GM23248 (cell line): ENCODE measurements at regions not wholly inside any gene's neighbourhood (a gene's known extent, or its start where the extent isn't known, plus 50 kb on each side); places are given as distances from the start of the nearest gene placed in this dataset.

Experiments used
- DNase-seq: peaks from one replicate; pipeline ENCODE4 v3.0.0-alpha.2; 2015
- H2AFZ ChIP-seq: fragments of 200-600 bp; sonication (generic); 2 replicates; pipeline ENCODE4 v1.6.1; 2016; ENCODE audit warnings: antibody characterized with exemption
- H3F3A ChIP-seq: fragments of 200-600 bp; sonication (generic); 2 replicates; pipeline ENCODE4 v1.6.1; 2016; ENCODE audit warnings: mild to moderate bottlenecking, antibody characterized with exemption, mixed run types; ENCODE audit not compliant: insufficient read depth
- H3K27ac ChIP-seq: fragments of 200-600 bp; sonication (generic); 2 replicates; pipeline ENCODE4 v1.5.1; 2016; ENCODE audit warnings: mild to moderate bottlenecking
- H3K27me3 ChIP-seq: fragments of 200-600 bp; sonication (generic); replicated peaks from 2 replicates; pipeline ENCODE4 v1.6.1; 2016; ENCODE audit warnings: mild to moderate bottlenecking; ENCODE audit not compliant: insufficient read depth
- H3K36me3 ChIP-seq: fragments of 200-600 bp; sonication (generic); 2 replicates; pipeline ENCODE4 v1.6.1; 2016; ENCODE audit warnings: low read depth, mild to moderate bottlenecking
- H3K4me1 ChIP-seq: fragments of 200-600 bp; sonication (generic); 2 replicates; pipeline ENCODE4 v1.6.1; 2016; ENCODE audit warnings: mild to moderate bottlenecking; ENCODE audit not compliant: insufficient read depth
- H3K4me2 ChIP-seq: fragments of 200-600 bp; sonication (generic); one replicate; pipeline ENCODE4 v1.6.1; 2016; ENCODE audit warnings: mild to moderate bottlenecking; ENCODE audit not compliant: unreplicated experiment
- H3K4me3 ChIP-seq: fragments of 200-600 bp; sonication (generic); 2 replicates; pipeline ENCODE4 v1.5.1; 2016; ENCODE audit warnings: mild to moderate bottlenecking
- H3K79me2 ChIP-seq: fragments of 200-600 bp; sonication (generic); 2 replicates; pipeline ENCODE4 v1.6.1; 2016; ENCODE audit warnings: mild to moderate bottlenecking; ENCODE audit not compliant: insufficient read depth
- H3K9ac ChIP-seq: fragments of 200-600 bp; sonication (generic); 2 replicates; pipeline ENCODE4 v1.6.1; 2016; ENCODE audit warnings: mild to moderate bottlenecking
- H3K9me2 ChIP-seq: fragments of 200-600 bp; sonication (generic); 2 replicates; pipeline ENCODE4 v1.6.1; 2016; ENCODE audit warnings: mixed run types, mild to moderate bottlenecking, moderate library complexity; ENCODE audit not compliant: insufficient read depth
- H3K9me3 ChIP-seq: fragments of 200-600 bp; sonication (generic); one replicate; pipeline ENCODE4 v1.6.1; 2017; ENCODE audit warnings: low read depth
- H4K20me1 ChIP-seq: fragments of 200-600 bp; sonication (generic); 2 replicates; pipeline ENCODE4 v1.6.0; 2016; ENCODE audit not compliant: insufficient read depth
- EZH2 ChIP-seq: fragments of 200-600 bp; sonication (generic); IDR thresholded peaks from 2 replicates; pipeline ENCODE4 v1.6.1; 2018; ENCODE audit warnings: antibody characterized with exemption, mild to moderate bottlenecking; ENCODE audit not compliant: insufficient read depth, poor library complexity, severe bottlenecking
- EZH2phosphoT487 ChIP-seq: fragments of 200-600 bp; sonication (generic); IDR thresholded peaks from 2 replicates; pipeline ENCODE4 v1.6.1; 2018; ENCODE audit warnings: antibody characterized with exemption, moderate library complexity, mild to moderate bottlenecking, low read depth; ENCODE audit not compliant: insufficient read depth
- WGBS, 2 experiments: methylation state at CpG; one replicate each; pipeline ENCODE4 v1.1.6; 2015 to 2017; ENCODE audit warnings: low lambda C conversion rate in 2 of 2, low coverage in 1 of 2; ENCODE audit errors: missing lambda C conversion rate in 2 of 2; 5-methylcytosine and 5-hydroxymethylcytosine counted together
- in situ Hi-C: fragments of 300-500 bp; cut with MboI; formaldehyde crosslinking; loops from 2 replicates; pipeline ENCODE4 v1.15.0; 2020

GRCh38 chr5:117761186-117761585 is 1186.6 kb upstream of the SEMA6A start:
- no peak for DNase-seq
- H3F3A ChIP-seq, result no peaks in the 10 kb centered on the region
- H3K27me3 ChIP-seq, result no peaks in the 10 kb centered on the region
- no peaks in the 10 kb centered on the region for H3K36me3 ChIP-seq
- H3K4me3 ChIP-seq, result no peak overlapping the region
- no peak overlapping the region for H3K4me2 ChIP-seq
- H4K20me1 ChIP-seq, result no peaks in the 10 kb centered on the region
- H3K27ac ChIP-seq, result no peak overlapping the region
- in situ Hi-C loops, result no loop called here
- no peaks in the 10 kb centered on the region for H3K9me3 ChIP-seq
- no peaks in the 10 kb centered on the region for H3K9me2 ChIP-seq
- TF ChIP-seq EZH2 (no peak), EZH2phosphoT487 (no peak)
- no peak overlapping the region for H3K9ac ChIP-seq
- no peak overlapping the region for H2AFZ ChIP-seq
- H3K79me2 ChIP-seq, result no peaks in the 10 kb centered on the region
- WGBS, 2 experiments, result 36 to 53% methylated on average over 2 of the region's 2 CpGs
- H3K4me1 ChIP-seq, result no peaks in the 10 kb centered on the region

- no peaks in the 10 kb centered on the region for H3F3A ChIP-seq
- no peaks in the 10 kb centered on the region for H3K9me2 ChIP-seq
- H4K20me1 ChIP-seq, result no peaks in the 10 kb centered on the region
- H3K79me2 ChIP-seq, result no peaks in the 10 kb centered on the region
- no peak for DNase-seq
- no peak overlapping the region for H3K4me2 ChIP-seq
- in situ Hi-C loops, result no loop called here
- TF ChIP-seq EZH2, result no peak
- no peak for TF ChIP-seq EZH2phosphoT487
- no peak overlapping the region for H2AFZ ChIP-seq
- H3K4me3 ChIP-seq, result no peak overlapping the region
- no peaks in the 10 kb centered on the region for H3K36me3 ChIP-seq
- H3K9me3 ChIP-seq, result no peaks in the 10 kb centered on the region
- H3K9ac ChIP-seq, result no peak overlapping the region
- no peaks in the 10 kb centered on the region for H3K4me1 ChIP-seq
- no peak overlapping the region for H3K27ac ChIP-seq
- H3K27me3 ChIP-seq, result no peaks in the 10 kb centered on the region
- WGBS, 2 experiments, result 35 to 44% methylated on average over 4 of the region's 4 CpGs
Observed at GRCh38 chr5:117759849-117760499, 1185.4 kb upstream of the SEMA6A start.

GRCh38 chr5:117752403-117752802 is 1177.8 kb upstream of the SEMA6A start:
- no peak for DNase-seq
- Histone ChIP-seq H3K27ac (no peak overlapping the region), H3K9me3 (no peaks in the 10 kb centered on the region), H3K79me2 (no peaks in the 10 kb centered on the region), H3F3A (no peaks in the 10 kb centered on the region), H3K4me2 (no peak overlapping the region), H3K4me1 (no peaks in the 10 kb centered on the region), H2AFZ (no peak overlapping the region), H3K27me3 (no peaks in the 10 kb centered on the region), H3K4me3 (no peak overlapping the region), H4K20me1 (no peaks in the 10 kb centered on the region), H3K9ac (no peak overlapping the region), H3K9me2 (no peaks in the 10 kb centered on the region), H3K36me3 (no peaks in the 10 kb centered on the region)
- TF ChIP-seq EZH2phosphoT487 (no peak), EZH2 (no peak)
- 27 to 32% methylated on average over 2 of the region's 2 CpGs for WGBS, 2 experiments
- in situ Hi-C loops, result no loop called here

- Histone ChIP-seq H3K27me3 (no peaks in the 10 kb centered on the region), H2AFZ (no peak overlapping the region), H3K4me1 (no peaks in the 10 kb centered on the region), H3K4me3 (no peak overlapping the region), H4K20me1 (no peaks in the 10 kb centered on the region), H3K79me2 (no peaks in the 10 kb centered on the region), H3K4me2 (no peak overlapping the region), H3K36me3 (no peaks in the 10 kb centered on the region), H3K27ac (no peak overlapping the region), H3K9me3 (no peaks in the 10 kb centered on the region), H3K9ac (no peak overlapping the region), H3F3A (no peaks in the 10 kb centered on the region), H3K9me2 (no peaks in the 10 kb centered on the region)
- in situ Hi-C loops, result no loop called here
- WGBS, 2 experiments, result 42 to 43% methylated on average over 5 of the region's 5 CpGs
- no peak for DNase-seq
- TF ChIP-seq EZH2phosphoT487, result no peak
- TF ChIP-seq EZH2, result no peak
Observed at GRCh38 chr5:117748336-117748735, 1173.7 kb upstream of the SEMA6A start.

GRCh38 chr5:117743337-117743736 is 1168.7 kb upstream of the SEMA6A start:
- in situ Hi-C loops, result no loop called here
- H3K27me3 ChIP-seq, result no peaks in the 10 kb centered on the region
- 31 to 33% methylated on average over 5 of the region's 5 CpGs for WGBS, 2 experiments

More at GRCh38 chr5:117743337-117743736, 1168.7 kb upstream of the SEMA6A start:
- Histone ChIP-seq H2AFZ (no peak overlapping the region), H3F3A (no peaks in the 10 kb centered on the region), H3K9me2 (no peaks in the 10 kb centered on the region), H3K9ac (no peak overlapping the region), H3K4me2 (no peak overlapping the region), H3K4me1 (no peaks in the 10 kb centered on the region), H3K4me3 (no peak overlapping the region), H4K20me1 (no peaks in the 10 kb centered on the region), H3K9me3 (no peaks in the 10 kb centered on the region), H3K79me2 (no peaks in the 10 kb centered on the region), H3K27ac (no peak overlapping the region), H3K36me3 (no peaks in the 10 kb centered on the region)
- no peak for DNase-seq
- no peak for TF ChIP-seq EZH2phosphoT487
- TF ChIP-seq EZH2, result no peak
